Keratinocyte (primary cell): ENCODE measurements at regions not wholly inside any gene's neighbourhood (a gene's known extent, or its start where the extent isn't known, plus 50 kb on each side); places are given as distances from the start of the nearest gene placed in this dataset.

ENCODE experiments used
- DNase-seq: peaks from one replicate; pipeline ENCODE4 v3.0.0-alpha.2; 2011; ENCODE audit warnings: low read depth, missing footprints, low spot score
- FAIRE-seq: peaks from 2 replicates; lab custom pipeline; 2011; peaks lifted over from hg19 to GRCh38; lab: Jason Lieb, UNC
- H2AFZ ChIP-seq: 2 replicates; pipeline ENCODE4 v1.6.0; 2012; ENCODE audit warnings: low read length, control low read depth, inconsistent platforms; ENCODE audit not compliant: control insufficient read depth
- H3K27ac ChIP-seq: 2 replicates; pipeline ENCODE4 v1.5.1; 2011; ENCODE audit warnings: low read length; ENCODE audit not compliant: control insufficient read depth, insufficient read depth
- H3K27me3 ChIP-seq: 3 replicates; pipeline ENCODE4 v1.6.0; 2011; ENCODE audit warnings: low read length; ENCODE audit not compliant: control insufficient read depth, insufficient read depth; ENCODE audit errors: extremely low read depth
- H3K36me3 ChIP-seq, 2 experiments: 2 replicates in 1 of 2; 3 replicates in 1 of 2; pipeline ENCODE4 v1.5.1; 2011; ENCODE audit warnings: low read length in 2 of 2, mild to moderate bottlenecking in 1 of 2; ENCODE audit not compliant: control insufficient read depth in 2 of 2, insufficient read depth in 2 of 2; ENCODE audit errors: extremely low read depth in 1 of 2
- H3K4me1 ChIP-seq: 3 replicates; pipeline ENCODE4 v1.5.1; 2011; ENCODE audit warnings: low read length; ENCODE audit not compliant: control insufficient read depth, insufficient read depth; ENCODE audit errors: extremely low read depth
- H3K4me2 ChIP-seq: 3 replicates; pipeline ENCODE4 v1.6.0; 2011; ENCODE audit warnings: low read depth, low read length; ENCODE audit not compliant: control insufficient read depth, insufficient read depth; ENCODE audit errors: extremely low read depth
- H3K4me3 ChIP-seq, 3 experiments: fragments of 200-600 bp in 1 of 3; sonication (generic) in 1 of 3; 2 replicates in 2 of 3; 3 replicates in 1 of 3; pipeline ENCODE4 v1.5.1; 2011 to 2016; ENCODE audit warnings: low read length in 3 of 3, mild to moderate bottlenecking in 3 of 3, control low read depth in 2 of 3, inconsistent platforms in 1 of 3, low read depth in 1 of 3, mixed read lengths in 1 of 3, mixed run types in 1 of 3, moderate library complexity in 1 of 3; ENCODE audit not compliant: control insufficient read depth in 2 of 3, insufficient read depth in 2 of 3; ENCODE audit errors: extremely low read depth in 1 of 3
- H3K79me2 ChIP-seq: 2 replicates; pipeline ENCODE4 v1.6.0; 2012; ENCODE audit warnings: low read length; ENCODE audit not compliant: control insufficient read depth, insufficient read depth
- H3K9ac ChIP-seq: 3 replicates; pipeline ENCODE4 v1.6.0; 2011; ENCODE audit warnings: low read length; ENCODE audit not compliant: control insufficient read depth, insufficient read depth; ENCODE audit errors: extremely low read depth
- H3K9me1 ChIP-seq: 3 replicates; pipeline ENCODE4 v1.6.0; 2011; ENCODE audit warnings: low read length; ENCODE audit not compliant: control insufficient read depth, insufficient read depth; ENCODE audit errors: extremely low read depth
- H3K9me3 ChIP-seq: 2 replicates; pipeline ENCODE4 v1.5.1; 2012; ENCODE audit warnings: low read depth, low read length; ENCODE audit not compliant: control insufficient read depth
- H4K20me1 ChIP-seq: 3 replicates; pipeline ENCODE4 v1.6.0; 2011; ENCODE audit warnings: low read length; ENCODE audit not compliant: control insufficient read depth, insufficient read depth; ENCODE audit errors: extremely low read depth
- EZH2 ChIP-seq: IDR thresholded peaks from one replicate; pipeline ENCODE4 v1.6.1; 2012; ENCODE audit warnings: inconsistent platforms, mild to moderate bottlenecking, low read length, moderate library complexity
- dilution Hi-C: fragments of 300-500 bp; cut with MboI; formaldehyde crosslinking; loops from one replicate; pipeline ENCODE4 v1.7.0; 2020; ENCODE audit warnings: low sequenced_read_pairs; ENCODE audit not compliant: extremely low pct_ligation_motif_present
- TF ChIP-seq, protein P1 (sequence below), 3 experiments: IDR thresholded peaks in 1 of 3; conservative IDR thresholded peaks in 1 of 3; optimal IDR thresholded peaks in 1 of 3; 2 replicates in 2 of 3; 3 replicates in 1 of 3; pipeline versions ENCODE3 to v1.5.1; 2011; ENCODE audit warnings: low read length in 3 of 3, mild to moderate bottlenecking in 3 of 3, moderate library complexity in 2 of 3, control low read depth in 1 of 3, inconsistent platforms in 1 of 3; ENCODE audit not compliant: insufficient read depth in 2 of 3; ENCODE audit errors: extremely low read depth in 1 of 3

DNA sequence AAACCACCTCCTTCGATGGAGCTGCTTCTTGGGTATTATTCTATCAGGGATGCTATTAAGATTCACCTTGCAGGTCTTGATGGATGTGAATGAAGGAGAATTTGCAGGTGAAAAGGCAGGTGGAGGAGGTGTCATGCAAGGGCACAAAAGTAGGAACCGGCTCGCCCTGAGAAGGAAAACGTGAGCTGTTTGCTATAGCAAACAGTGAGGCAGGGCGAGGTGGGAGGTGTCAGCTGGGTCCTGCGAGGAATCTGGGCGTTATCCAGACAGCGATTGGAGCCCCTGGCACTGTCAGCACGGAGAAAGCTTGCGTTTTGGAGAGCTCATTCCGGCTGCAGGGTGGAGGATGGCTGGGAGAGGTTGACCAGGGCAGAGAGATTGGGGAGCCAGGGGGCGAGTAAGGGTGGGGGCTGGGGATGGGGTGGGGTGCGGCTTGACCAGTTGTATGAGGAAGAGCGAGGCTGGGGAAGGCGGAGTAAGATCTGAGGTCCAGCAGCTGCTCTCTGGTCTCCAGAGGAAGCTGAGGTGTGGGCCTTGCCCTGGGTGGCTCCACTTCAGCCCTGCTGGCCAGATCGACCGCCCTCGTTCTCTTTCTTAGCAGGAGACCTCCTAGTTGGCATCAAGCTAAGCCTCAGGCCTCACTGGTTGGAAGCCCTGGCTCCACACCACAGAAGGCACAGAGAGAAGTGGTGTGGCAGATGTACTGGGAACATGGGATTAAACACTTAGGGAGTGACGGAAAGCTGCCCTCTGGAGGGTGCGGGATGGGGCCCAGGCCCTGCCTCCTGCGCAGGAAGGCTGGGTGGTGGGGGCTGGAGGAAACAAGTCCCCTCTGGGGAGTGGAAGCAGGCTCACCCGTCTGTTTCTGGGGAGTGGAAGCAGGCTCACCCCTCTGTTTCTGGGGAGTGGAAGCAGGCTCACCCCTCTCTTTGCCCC lies 54.7 kb upstream of the NEURL1B start:
- H3K36me3 ChIP-seq: no peaks in the 10 kb centered on the region
- H3K4me3 ChIP-seq: no peak overlapping the region
- no peak for FAIRE-seq
- H3K4me2 ChIP-seq: no peak overlapping the region
- H3K27me3 ChIP-seq: peaks cover 15% of the 10 kb centered on the region
- dilution Hi-C loops: no loop called here
- no peak overlapping the region for H2AFZ ChIP-seq
- H3K27ac ChIP-seq: no peak overlapping the region
- no peak for DNase-seq
- H3K9me1 ChIP-seq: no peaks in the 10 kb centered on the region
- H3K9ac ChIP-seq: no peak overlapping the region
- no peak for TF ChIP-seq EZH2
- TF ChIP-seq, protein P1, sequence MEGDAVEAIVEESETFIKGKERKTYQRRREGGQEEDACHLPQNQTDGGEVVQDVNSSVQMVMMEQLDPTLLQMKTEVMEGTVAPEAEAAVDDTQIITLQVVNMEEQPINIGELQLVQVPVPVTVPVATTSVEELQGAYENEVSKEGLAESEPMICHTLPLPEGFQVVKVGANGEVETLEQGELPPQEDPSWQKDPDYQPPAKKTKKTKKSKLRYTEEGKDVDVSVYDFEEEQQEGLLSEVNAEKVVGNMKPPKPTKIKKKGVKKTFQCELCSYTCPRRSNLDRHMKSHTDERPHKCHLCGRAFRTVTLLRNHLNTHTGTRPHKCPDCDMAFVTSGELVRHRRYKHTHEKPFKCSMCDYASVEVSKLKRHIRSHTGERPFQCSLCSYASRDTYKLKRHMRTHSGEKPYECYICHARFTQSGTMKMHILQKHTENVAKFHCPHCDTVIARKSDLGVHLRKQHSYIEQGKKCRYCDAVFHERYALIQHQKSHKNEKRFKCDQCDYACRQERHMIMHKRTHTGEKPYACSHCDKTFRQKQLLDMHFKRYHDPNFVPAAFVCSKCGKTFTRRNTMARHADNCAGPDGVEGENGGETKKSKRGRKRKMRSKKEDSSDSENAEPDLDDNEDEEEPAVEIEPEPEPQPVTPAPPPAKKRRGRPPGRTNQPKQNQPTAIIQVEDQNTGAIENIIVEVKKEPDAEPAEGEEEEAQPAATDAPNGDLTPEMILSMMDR (optimal IDR thresholded peaks at IDR 0.05 in 1 of 3, IDR thresholded peaks at IDR 0.05 in 1 of 3, conservative IDR thresholded peaks at IDR 0.05 in 1 of 3; ENCODE audit: extremely low read depth in 1 of 3, insufficient read depth in 2 of 3, low read length in 3 of 3): no peak
- no peaks in the 10 kb centered on the region for H3K4me1 ChIP-seq
- H3K9me3 ChIP-seq: no peaks in the 10 kb centered on the region
- no peaks in the 10 kb centered on the region for H4K20me1 ChIP-seq
- H3K79me2 ChIP-seq: no peaks in the 10 kb centered on the region

DNA sequence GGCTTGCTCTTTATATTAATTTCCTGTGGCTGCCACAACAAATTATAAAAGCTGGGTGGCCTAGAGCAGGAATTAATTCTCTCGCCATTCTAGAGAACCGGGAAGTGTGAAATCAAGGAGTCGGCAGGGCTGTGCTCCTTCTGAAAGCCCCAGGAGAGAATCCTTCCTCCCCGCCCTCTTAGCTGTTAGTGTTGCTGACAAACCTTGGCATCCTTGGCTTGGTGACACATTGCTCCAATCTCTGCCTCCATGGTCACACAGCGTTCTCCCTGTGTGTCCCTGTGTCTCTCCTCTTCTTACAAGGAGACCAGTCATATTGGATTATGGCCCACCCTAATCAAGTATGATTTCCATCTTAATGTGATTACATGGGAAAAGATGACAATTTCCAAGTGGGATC lies 55.9 kb upstream of the NEURL1B start:
- H3K36me3 ChIP-seq: no peaks in the 10 kb centered on the region
- no peak overlapping the region for H3K9ac ChIP-seq
- DNase-seq: no peak
- H4K20me1 ChIP-seq: no peaks in the 10 kb centered on the region
- no peak overlapping the region for H3K27ac ChIP-seq
- no peak overlapping the region for H3K4me2 ChIP-seq
- peaks cover 17% of the 10 kb centered on the region for H3K27me3 ChIP-seq
- H3K4me1 ChIP-seq: no peaks in the 10 kb centered on the region
- no peak overlapping the region for H3K4me3 ChIP-seq
- no peaks in the 10 kb centered on the region for H3K9me3 ChIP-seq
- dilution Hi-C loops: no loop called here
- H3K79me2 ChIP-seq: no peaks in the 10 kb centered on the region
- H3K9me1 ChIP-seq: no peaks in the 10 kb centered on the region
- no peak for FAIRE-seq
- no peak overlapping the region for H2AFZ ChIP-seq
- TF ChIP-seq, protein P1 (optimal IDR thresholded peaks at IDR 0.05 in 1 of 3, IDR thresholded peaks at IDR 0.05 in 1 of 3, conservative IDR thresholded peaks at IDR 0.05 in 1 of 3; ENCODE audit: extremely low read depth in 1 of 3, insufficient read depth in 2 of 3, low read length in 3 of 3): no peak
- TF ChIP-seq EZH2: no peak
